Erythroblast (primary cell): ENCODE measurements at regions not wholly inside any gene's neighbourhood (a gene's known extent, or its start where the extent isn't known, plus 50 kb on each side); places are given as distances from the start of the nearest gene placed in this dataset.
"Not testable (repeated sequence)": the region's sequence is repeated elsewhere in the genome, so short reads cannot be mapped to it uniquely, and the experiment has no call there.

Source experiments
- DNase-seq, 2 experiments: peaks; one replicate each; lab custom pipeline; 2025; lab: John Stamatoyannopoulos, UW
- GATA1 ChIP-seq: IDR thresholded peaks from 2 replicates; pipeline ENCODE4 v1.6.1; 2011; ENCODE audit warnings: low read depth, mild to moderate bottlenecking, control low read depth, low read length, moderate library complexity
- POLR2A ChIP-seq: IDR thresholded peaks from 2 replicates; pipeline ENCODE4 v1.6.1; 2011; ENCODE audit warnings: mild to moderate bottlenecking, low read length

- TF ChIP-seq GATA1, result no peak
- no peak for TF ChIP-seq POLR2A
- DNase-seq, result no peak
Observed at GRCh38 chr12:87338681-87339080, 690.5 kb downstream of the C12orf50 start.

DNA sequence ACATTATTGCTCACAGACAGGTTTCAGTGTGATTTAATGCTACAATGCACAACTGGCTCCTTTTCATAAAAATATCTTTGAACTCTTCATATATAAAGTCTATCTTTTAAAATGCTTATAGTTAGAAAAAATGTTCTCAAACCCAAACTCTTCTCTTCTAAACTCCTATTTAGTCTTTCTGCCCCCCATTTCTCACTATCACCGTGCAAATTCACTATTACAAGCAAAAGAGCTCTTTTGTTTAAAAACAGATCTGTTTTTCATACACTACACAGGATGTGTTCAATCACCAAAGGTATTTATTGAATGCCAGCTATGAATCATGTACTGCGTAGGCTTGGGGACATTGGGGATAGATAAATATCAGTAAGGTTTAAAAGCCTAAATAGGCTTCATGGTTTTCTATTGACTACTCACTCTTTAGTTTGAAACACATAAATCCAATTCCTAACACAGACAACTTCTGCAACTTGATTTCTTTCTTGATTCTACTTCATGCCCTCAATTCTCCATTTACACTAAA lies 692.3 kb downstream of the C12orf50 start:
- no peak for DNase-seq
- no peak for TF ChIP-seq GATA1
- no peak for TF ChIP-seq POLR2A

DNA sequence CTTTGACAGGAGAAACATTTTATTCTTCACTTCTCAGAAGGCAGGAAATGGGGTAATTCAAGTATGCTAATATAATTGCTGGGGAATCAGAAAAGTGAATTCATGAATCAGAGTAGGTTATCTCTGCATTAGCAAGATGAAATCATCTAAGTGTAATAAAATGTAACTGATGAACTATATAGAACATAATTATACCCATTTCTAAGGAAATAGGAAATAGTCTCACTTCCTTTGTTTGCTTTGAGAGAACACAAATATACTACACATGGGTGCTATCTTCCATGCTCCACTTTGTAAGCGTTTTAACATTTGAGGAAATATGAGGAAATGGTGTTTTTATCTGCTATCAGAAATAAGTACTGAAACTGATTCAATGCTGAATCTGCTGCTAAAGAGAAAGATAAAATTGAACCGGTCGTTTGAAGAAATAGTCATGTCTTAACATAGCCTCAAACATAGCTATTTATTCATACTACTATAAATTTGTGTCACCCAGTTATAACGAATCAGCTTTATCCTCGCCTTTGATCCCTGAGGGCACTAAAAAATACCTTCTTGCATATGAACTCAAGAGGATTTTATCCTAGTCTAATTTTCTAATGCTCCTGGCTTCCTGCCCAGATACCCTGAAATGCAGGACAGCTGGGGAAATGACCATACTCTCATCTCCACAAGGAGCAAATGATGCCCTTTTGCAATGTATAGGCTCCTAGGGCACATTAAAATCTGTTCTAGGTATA lies 696.0 kb downstream of the C12orf50 start:
- no peak for TF ChIP-seq POLR2A
- no peak for TF ChIP-seq GATA1

GRCh38 chr12:87330071-87330555 lies 699.1 kb downstream of the C12orf50 start:
- DNase-seq, result not testable (repeated sequence)

More for the DNA sequence above, 696.0 kb downstream of the C12orf50 start:
- no peak for DNase-seq

GRCh38 chr12:87329076-87329863 lies 699.9 kb downstream of the C12orf50 start:
- DNase-seq, result no peak
- TF ChIP-seq POLR2A (no peak), GATA1 (no peak)

- TF ChIP-seq POLR2A (no peak), GATA1 (no peak)
- no peak for DNase-seq
Observed at GRCh38 chr12:87323369-87323768, 705.8 kb downstream of the C12orf50 start.

- no peak for DNase-seq
- TF ChIP-seq GATA1 (no peak), POLR2A (no peak)
Observed at GRCh38 chr12:87320724-87321123, 708.5 kb downstream of the C12orf50 start.

GRCh38 chr12:87317302-87317701 lies 711.9 kb downstream of the C12orf50 start:
- DNase-seq, result peak in 1 of 2 experiments; percentile 0
- no peak for TF ChIP-seq POLR2A
- TF ChIP-seq GATA1, result no peak

GRCh38 chr12:87311206-87311605 lies 718.0 kb downstream of the C12orf50 start:
- no peak for DNase-seq
- TF ChIP-seq POLR2A (no peak), GATA1 (no peak)

- TF ChIP-seq POLR2A (no peak), GATA1 (no peak)
- DNase-seq, result no peak
Observed at GRCh38 chr12:87310126-87310525, 719.1 kb downstream of the C12orf50 start.

GRCh38 chr12:87305481-87305880 lies 723.7 kb downstream of the C12orf50 start:
- DNase-seq, result no peak
- TF ChIP-seq POLR2A (no peak), GATA1 (no peak)

DNA sequence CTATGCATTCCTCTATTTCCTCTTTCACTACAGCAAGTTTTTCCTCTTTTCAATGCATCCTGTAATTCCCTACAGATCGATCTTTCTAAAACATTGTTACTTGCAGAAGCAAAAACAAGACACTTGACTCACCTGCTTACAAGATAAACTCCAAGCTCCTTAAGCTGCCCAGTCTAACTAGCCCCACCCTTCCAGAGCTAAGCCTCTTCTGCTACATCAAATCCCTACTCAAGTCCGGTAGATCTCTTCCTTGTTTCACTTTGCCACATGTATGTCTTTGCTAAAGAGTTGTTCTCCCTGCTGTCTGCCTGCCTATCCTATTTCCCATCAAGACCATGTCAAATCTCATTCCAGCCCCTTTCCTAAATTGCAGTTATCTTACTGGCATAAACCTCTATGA lies 724.8 kb downstream of the C12orf50 start:
- DNase-seq, result no peak
- TF ChIP-seq GATA1 (no peak), POLR2A (no peak)

- TF ChIP-seq POLR2A, result no peak
- TF ChIP-seq GATA1, result no peak
- DNase-seq, result no peak
Observed at GRCh38 chr12:87303396-87304012, 725.7 kb downstream of the C12orf50 start.

GRCh38 chr12:87302126-87302745 lies 727.0 kb downstream of the C12orf50 start:
- TF ChIP-seq GATA1 (no peak), POLR2A (no peak)
- DNase-seq, result no peak
